OCI-LY7 (cell line): ENCODE measurements at regions not wholly inside any gene's neighbourhood (a gene's known extent, or its start where the extent isn't known, plus 50 kb on each side); places are given as distances from the start of the nearest gene placed in this dataset.

Experiments used
- BruUV-seq: library from RNA; stranded (reverse); fragments of 400-500 nt; replicated peaks from 2 replicates; lab custom pipeline; 2021; lab: Mats Ljungman, UMichigan
- CTCF ChIA-PET: fragments of 300-600 bp; sonication (Branson Sonifier 250); formaldehyde crosslinking; loops from one replicate; lab custom pipeline; 2022; ENCODE audit warnings: antibody characterized with exemption; ENCODE audit not compliant: unreplicated experiment; lab: Charles Lee
- POLR2A ChIA-PET: fragments of 300-600 bp; sonication (Branson Sonifier 250); formaldehyde crosslinking; loops from one replicate; lab custom pipeline; 2022; ENCODE audit warnings: antibody characterized with exemption; lab: Charles Lee
- DNase-seq: peaks from one replicate; pipeline ENCODE4 v3.0.0-alpha.2; 2015; ENCODE audit warnings: low spot score
- H2AFZ ChIP-seq: fragments of 200-600 bp; sonication (generic), shearing (Covaris generic); 2 replicates; pipeline ENCODE4 v1.6.1; 2014; ENCODE audit warnings: mild to moderate bottlenecking, antibody characterized with exemption, low read length, moderate library complexity
- H3K27ac ChIP-seq: fragments of 200-600 bp; sonication (generic); 2 replicates; pipeline ENCODE4 v1.5.1; 2014; ENCODE audit warnings: mixed run types, low read depth, mild to moderate bottlenecking, moderate library complexity, low read length, inconsistent platforms; ENCODE audit not compliant: poor library complexity, severe bottlenecking
- H3K36me3 ChIP-seq: fragments of 200-600 bp; sonication (generic); 2 replicates; pipeline ENCODE4 v1.6.1; 2014; ENCODE audit warnings: mild to moderate bottlenecking, antibody characterized with exemption, low read length, moderate library complexity, mixed read lengths; ENCODE audit not compliant: insufficient read depth
- H3K4me1 ChIP-seq: fragments of 200-600 bp; sonication (generic); 2 replicates; pipeline ENCODE4 v1.5.1; 2014; ENCODE audit warnings: mild to moderate bottlenecking, low read length; ENCODE audit not compliant: insufficient read depth, poor library complexity, severe bottlenecking
- H3K4me2 ChIP-seq: fragments of 200-600 bp; sonication (generic); 2 replicates; pipeline ENCODE4 v1.6.1; 2014; ENCODE audit warnings: mild to moderate bottlenecking, low read length
- H3K4me3 ChIP-seq: fragments of 200-600 bp; sonication (generic); 2 replicates; pipeline ENCODE4 v1.5.1; 2014; ENCODE audit warnings: mild to moderate bottlenecking, low read depth, low read length; ENCODE audit not compliant: poor library complexity, severe bottlenecking
- H3K79me2 ChIP-seq: fragments of 200-600 bp; sonication (generic); 2 replicates; pipeline ENCODE4 v1.6.1; 2016; ENCODE audit warnings: low read depth, mild to moderate bottlenecking, low read length, moderate library complexity, mixed read lengths; ENCODE audit not compliant: insufficient read depth
- H3K9me2 ChIP-seq: fragments of 200-600 bp; sonication (generic); 2 replicates; pipeline ENCODE4 v1.6.1; 2016; ENCODE audit warnings: mild to moderate bottlenecking, low read length, mixed read lengths; ENCODE audit not compliant: insufficient read depth
- H3K9me3 ChIP-seq: fragments of 200-600 bp; sonication (generic); 2 replicates; pipeline ENCODE4 v1.6.1; 2014; ENCODE audit warnings: mild to moderate bottlenecking, mixed run types, low read length, mixed read lengths
- H4K20me1 ChIP-seq: fragments of 200-600 bp; sonication (generic); 2 replicates; pipeline ENCODE4 v1.6.1; 2014; ENCODE audit warnings: mild to moderate bottlenecking, antibody characterized with exemption, low read length, moderate library complexity, mixed read lengths; ENCODE audit not compliant: insufficient read depth
- CTCF ChIP-seq: fragments of 200-600 bp; sonication (generic); conservative IDR thresholded peaks from 2 replicates; pipeline ENCODE4 v1.5.1; 2014; ENCODE audit warnings: mild to moderate bottlenecking, antibody characterized with exemption, low read length, moderate library complexity, mixed read lengths
- EZH2phosphoT487 ChIP-seq: fragments of 200-600 bp; sonication (generic); IDR thresholded peaks from 2 replicates; pipeline ENCODE4 v1.6.1; 2018; ENCODE audit warnings: low read depth, borderline replicate concordance, mild to moderate bottlenecking, mixed run types, antibody characterized with exemption, low read length, moderate library complexity, mixed read lengths
- intact Hi-C: fragments of 100-400 bp; cut with micrococcal nuclease; formaldehyde crosslinking; loops from one replicate; pipeline ENCODE4 v1.10.0; 2022; ENCODE audit not compliant: unreplicated experiment

- no peak overlapping the region for H2AFZ ChIP-seq
- no peak overlapping the region for H3K4me3 ChIP-seq
- no TSS peak for BruUV-seq
- H4K20me1 ChIP-seq = no peaks in the 10 kb centered on the region
- TF ChIP-seq EZH2phosphoT487 (no peak), CTCF (no peak)
- CTCF ChIA-PET = no interaction called here
- DNase-seq = no peak
- H3K36me3 ChIP-seq = no peaks in the 10 kb centered on the region
- no peak overlapping the region for H3K4me2 ChIP-seq
- intact Hi-C loops = no loop called here
- H3K27ac ChIP-seq = no peak overlapping the region
- H3K9me2 ChIP-seq = no peaks in the 10 kb centered on the region
- H3K79me2 ChIP-seq = no peaks in the 10 kb centered on the region
- H3K4me1 ChIP-seq = no peaks in the 10 kb centered on the region
- POLR2A ChIA-PET = no interaction called here
- H3K9me3 ChIP-seq = peaks cover 12% of the 10 kb centered on the region; the same call in 1 of the 2 replicates
These were observed 1395.1 kb downstream of the NCAM2 start for GRCh38 chr21:22393324-22393723.

GRCh38 chr21:22395965-22396364, 1397.8 kb downstream of the NCAM2 start:
- Histone ChIP-seq H3K4me1 (no peaks in the 10 kb centered on the region), H4K20me1 (no peaks in the 10 kb centered on the region), H3K4me2 (no peak overlapping the region), H3K4me3 (no peak overlapping the region), H3K79me2 (no peaks in the 10 kb centered on the region), H3K9me2 (no peaks in the 10 kb centered on the region), H3K36me3 (no peaks in the 10 kb centered on the region), H3K27ac (no peak overlapping the region), H3K9me3 (peaks cover 5% of the 10 kb centered on the region; the same call in 1 of the 2 replicates), H2AFZ (no peak overlapping the region)
- no peak for DNase-seq
- ChIA-PET CTCF (no interaction called here), POLR2A (no interaction called here)
- BruUV-seq = no TSS peak
- intact Hi-C loops = no loop called here
- TF ChIP-seq CTCF (no peak), EZH2phosphoT487 (no peak)

- BruUV-seq = no TSS peak
- Histone ChIP-seq H3K79me2 (no peaks in the 10 kb centered on the region), H3K27ac (no peak overlapping the region), H3K4me1 (no peaks in the 10 kb centered on the region), H4K20me1 (no peaks in the 10 kb centered on the region), H3K9me3 (peaks cover 5% of the 10 kb centered on the region; the same call in 1 of the 2 replicates), H3K9me2 (no peaks in the 10 kb centered on the region), H2AFZ (no peak overlapping the region), H3K4me2 (no peak overlapping the region), H3K36me3 (no peaks in the 10 kb centered on the region), H3K4me3 (no peak overlapping the region)
- no peak for DNase-seq
- ChIA-PET CTCF (no interaction called here), POLR2A (interaction anchor here (1.7 kb wide), 1 partner anchor 14 kb away, joined by 3 read pairs; no protein-coding TSS in a partner anchor)
- intact Hi-C loops = no loop called here
- TF ChIP-seq CTCF = no peak
- TF ChIP-seq EZH2phosphoT487 = no peak
These were observed 1401.7 kb downstream of the NCAM2 start for GRCh38 chr21:22399681-22400514.
